Mesothelial cell of epicardium (in vitro differentiated cells): ENCODE measurements at regions not wholly inside any gene's neighbourhood (a gene's known extent, or its start where the extent isn't known, plus 50 kb on each side); places are given as distances from the start of the nearest gene placed in this dataset.

Experiments
- DNase-seq, 2 experiments: peaks; one replicate each; pipeline ENCODE4 v3.0.0; 2021; ENCODE audit warnings: low spot score in 2 of 2; ENCODE audit not compliant: unreplicated experiment in 2 of 2
- H3K27ac Mint-ChIP-seq: 2 replicates; pipeline ENCODE4 v1.8.0; 2021; ENCODE audit warnings: mixed read lengths
- H3K27me3 Mint-ChIP-seq: 2 replicates; pipeline ENCODE4 v1.8.0; 2021; ENCODE audit warnings: low read depth, mixed read lengths
- H3K36me3 Mint-ChIP-seq: 2 replicates; pipeline ENCODE4 v1.8.0; 2021; ENCODE audit warnings: mixed read lengths
- H3K4me1 Mint-ChIP-seq: 2 replicates; pipeline ENCODE4 v1.8.0; 2021; ENCODE audit warnings: mixed read lengths
- H3K4me3 Mint-ChIP-seq: 2 replicates; pipeline ENCODE4 v1.8.0; 2021; ENCODE audit warnings: mild to moderate bottlenecking, moderate library complexity, mixed read lengths
- H3K9me3 Mint-ChIP-seq: 2 replicates; pipeline ENCODE4 v1.8.0; 2021; ENCODE audit warnings: mixed read lengths
- TF ChIP-seq, protein P1 (sequence below): fragments of 200-600 bp; sonication (generic); IDR thresholded peaks from one replicate; pipeline ENCODE4 v1.5.0; 2021; ENCODE audit warnings: antibody characterized with exemption; ENCODE audit not compliant: unreplicated experiment

- Mint-ChIP-seq H3K4me1 (no peaks in the 10 kb centered on the region), H3K27me3 (peaks cover 11% of the 10 kb centered on the region), H3K36me3 (no peaks in the 10 kb centered on the region), H3K9me3 (no peaks in the 10 kb centered on the region), H3K4me3 (no peak overlapping the region), H3K27ac (no peak overlapping the region)
- no peak for DNase-seq
- TF ChIP-seq, protein P1, sequence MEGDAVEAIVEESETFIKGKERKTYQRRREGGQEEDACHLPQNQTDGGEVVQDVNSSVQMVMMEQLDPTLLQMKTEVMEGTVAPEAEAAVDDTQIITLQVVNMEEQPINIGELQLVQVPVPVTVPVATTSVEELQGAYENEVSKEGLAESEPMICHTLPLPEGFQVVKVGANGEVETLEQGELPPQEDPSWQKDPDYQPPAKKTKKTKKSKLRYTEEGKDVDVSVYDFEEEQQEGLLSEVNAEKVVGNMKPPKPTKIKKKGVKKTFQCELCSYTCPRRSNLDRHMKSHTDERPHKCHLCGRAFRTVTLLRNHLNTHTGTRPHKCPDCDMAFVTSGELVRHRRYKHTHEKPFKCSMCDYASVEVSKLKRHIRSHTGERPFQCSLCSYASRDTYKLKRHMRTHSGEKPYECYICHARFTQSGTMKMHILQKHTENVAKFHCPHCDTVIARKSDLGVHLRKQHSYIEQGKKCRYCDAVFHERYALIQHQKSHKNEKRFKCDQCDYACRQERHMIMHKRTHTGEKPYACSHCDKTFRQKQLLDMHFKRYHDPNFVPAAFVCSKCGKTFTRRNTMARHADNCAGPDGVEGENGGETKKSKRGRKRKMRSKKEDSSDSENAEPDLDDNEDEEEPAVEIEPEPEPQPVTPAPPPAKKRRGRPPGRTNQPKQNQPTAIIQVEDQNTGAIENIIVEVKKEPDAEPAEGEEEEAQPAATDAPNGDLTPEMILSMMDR: no peak
Measured at GRCh38 chr7:113199841-113200240, 81.5 kb upstream of the SMIM30 start.

GRCh38 chr7:113199136-113199535 lies 80.8 kb upstream of the SMIM30 start:
- H3K9me3 Mint-ChIP-seq: peaks cover 6% of the 10 kb centered on the region
- peaks cover 11% of the 10 kb centered on the region for H3K27me3 Mint-ChIP-seq
- no peaks in the 10 kb centered on the region for H3K36me3 Mint-ChIP-seq
- H3K4me1 Mint-ChIP-seq: no peaks in the 10 kb centered on the region
- DNase-seq: no peak
- TF ChIP-seq, protein P1: no peak
- no peak overlapping the region for H3K4me3 Mint-ChIP-seq
- H3K27ac Mint-ChIP-seq: no peak overlapping the region

DNA sequence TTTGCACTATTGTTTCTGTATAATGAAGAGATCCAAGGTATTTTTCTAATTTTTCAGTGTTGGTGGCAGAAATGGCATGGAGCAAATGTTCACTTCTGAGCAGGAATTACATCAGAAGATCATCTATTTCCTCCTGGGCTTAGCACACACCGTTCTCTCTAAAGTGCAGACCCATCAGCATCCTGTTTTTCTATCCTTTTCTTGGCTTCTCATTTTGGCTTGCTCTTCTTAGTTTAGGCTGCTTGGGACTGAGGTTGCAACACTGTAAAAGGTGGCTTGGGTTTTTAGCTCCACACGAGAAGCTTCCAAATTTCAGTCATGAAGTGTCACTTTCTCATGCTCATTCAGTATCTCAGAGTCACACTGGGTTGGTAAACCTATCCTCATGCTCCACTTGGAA lies 79.9 kb upstream of the SMIM30 start:
- Mint-ChIP-seq H3K27ac (no peak overlapping the region), H3K27me3 (peaks cover 7% of the 10 kb centered on the region), H3K36me3 (no peaks in the 10 kb centered on the region), H3K4me1 (no peaks in the 10 kb centered on the region), H3K9me3 (peaks cover 7% of the 10 kb centered on the region), H3K4me3 (no peak overlapping the region)
- TF ChIP-seq, protein P1: no peak
- DNase-seq: no peak

- Mint-ChIP-seq H3K27me3 (peaks cover 3% of the 10 kb centered on the region), H3K4me3 (no peak overlapping the region), H3K27ac (no peak overlapping the region), H3K9me3 (peaks cover 7% of the 10 kb centered on the region), H3K4me1 (no peaks in the 10 kb centered on the region), H3K36me3 (no peaks in the 10 kb centered on the region)
- DNase-seq: no peak
- TF ChIP-seq, protein P1: no peak
Measured at GRCh38 chr7:113197274-113197673, 78.9 kb upstream of the SMIM30 start.

DNA sequence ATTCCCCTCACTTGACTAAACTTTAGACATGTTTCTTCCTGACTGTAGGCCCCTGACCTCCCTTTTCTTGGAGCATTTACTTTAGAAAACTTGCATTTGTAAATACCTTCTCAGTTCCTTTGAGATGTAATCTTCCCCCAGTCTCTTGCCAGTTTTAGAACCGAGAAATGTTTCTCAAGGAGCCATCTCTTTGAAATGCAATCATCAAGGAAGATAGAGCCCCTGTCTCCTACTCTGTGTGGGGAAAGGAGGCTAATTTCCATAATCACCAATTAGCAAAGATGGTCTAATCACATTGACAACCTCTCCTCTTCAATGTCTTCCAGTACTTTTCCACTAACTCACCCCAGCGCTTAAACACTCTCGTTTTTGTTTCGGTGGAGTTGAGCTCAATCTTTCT lies 70.0 kb upstream of the SMIM30 start:
- H3K27ac Mint-ChIP-seq: no peak overlapping the region
- peaks cover 7% of the 10 kb centered on the region for H3K4me1 Mint-ChIP-seq
- TF ChIP-seq, protein P1: no peak
- no peaks in the 10 kb centered on the region for H3K36me3 Mint-ChIP-seq
- no peak overlapping the region for H3K4me3 Mint-ChIP-seq
- no peak for DNase-seq
- H3K9me3 Mint-ChIP-seq: peaks cover 8% of the 10 kb centered on the region
- H3K27me3 Mint-ChIP-seq: no peaks in the 10 kb centered on the region

DNA sequence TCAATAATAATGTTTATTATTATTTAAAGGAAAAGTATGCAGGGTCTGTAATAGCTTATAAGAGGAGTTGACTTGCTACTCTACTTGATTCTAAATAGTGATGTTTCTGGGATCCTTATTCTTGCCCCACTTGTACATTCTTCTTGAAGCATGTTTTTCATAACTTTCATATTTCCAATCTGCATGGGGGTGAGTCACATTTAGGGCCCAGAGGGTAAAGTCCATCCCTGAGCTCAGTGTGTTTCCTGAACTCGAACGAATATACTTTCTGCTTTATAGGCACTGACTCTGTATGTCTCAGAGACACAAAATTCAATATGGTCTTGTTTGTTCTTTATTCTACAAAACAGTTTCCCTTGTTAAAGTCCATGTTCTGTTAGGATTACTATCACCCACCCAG lies 61.0 kb upstream of the SMIM30 start:
- H3K9me3 Mint-ChIP-seq: peaks cover 16% of the 10 kb centered on the region
- DNase-seq: no peak
- H3K27ac Mint-ChIP-seq: no peak overlapping the region
- H3K4me1 Mint-ChIP-seq: no peaks in the 10 kb centered on the region
- H3K4me3 Mint-ChIP-seq: no peak overlapping the region
- H3K36me3 Mint-ChIP-seq: peaks cover 1% of the 10 kb centered on the region
- TF ChIP-seq, protein P1: no peak
- no peaks in the 10 kb centered on the region for H3K27me3 Mint-ChIP-seq
